SW 1271 (cell line): ENCODE measurements at regions not wholly inside any gene's neighbourhood (a gene's known extent, or its start where the extent isn't known, plus 50 kb on each side); places are given as distances from the start of the nearest gene placed in this dataset.
A peak's percentile ranks its signal among the peaks of the same experiment; 100 is the strongest.
"Not testable (repeated sequence)": the region's sequence is repeated elsewhere in the genome, so short reads cannot be mapped to it uniquely, and the experiment has no call there.

ENCODE experiments used
- DNase-seq, 2 experiments: peaks; one replicate each; lab custom pipeline; 2025; lab: John Stamatoyannopoulos, UW

DNA sequence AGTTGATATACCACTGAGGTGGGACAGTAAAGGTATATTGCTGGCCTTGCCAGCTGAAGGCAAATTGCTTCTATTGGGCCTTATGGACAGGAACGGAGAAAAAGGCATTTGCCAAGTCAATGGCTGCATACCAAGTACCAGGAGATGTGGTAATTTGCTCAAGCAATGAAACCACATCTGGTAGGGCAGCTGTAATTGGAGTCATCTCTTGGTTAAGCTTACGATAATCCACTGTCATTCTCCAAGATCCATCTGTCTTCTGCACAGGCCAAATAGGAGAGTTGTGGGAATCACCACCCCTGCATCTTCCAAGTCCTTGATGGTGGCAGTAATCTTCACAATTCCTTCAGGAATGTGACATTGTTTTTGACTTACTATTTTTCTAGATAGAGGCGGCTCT, 350.7 kb upstream of the ADAMTS5 start:
- DNase-seq: not testable (repeated sequence)

DNA sequence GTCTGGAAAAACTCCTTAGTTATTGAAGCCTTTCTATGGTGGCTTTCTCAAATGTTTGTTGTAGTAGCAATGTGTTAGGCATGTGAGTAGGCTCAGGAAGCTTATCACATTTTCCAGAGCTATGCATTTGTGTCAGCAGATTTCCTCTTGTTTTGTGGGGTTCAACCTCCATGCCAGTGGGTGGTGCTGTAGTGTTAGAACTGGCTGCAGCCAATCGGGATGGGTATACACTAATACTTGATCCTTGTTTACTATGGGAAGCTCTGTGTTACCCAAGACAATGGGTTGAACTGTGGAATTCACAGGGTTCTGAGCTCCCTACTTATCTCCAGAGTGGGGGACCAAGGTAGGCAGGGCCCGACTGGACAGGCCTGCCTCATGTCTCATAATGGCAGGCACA, 348.5 kb upstream of the ADAMTS5 start:
- no peak for DNase-seq

DNA sequence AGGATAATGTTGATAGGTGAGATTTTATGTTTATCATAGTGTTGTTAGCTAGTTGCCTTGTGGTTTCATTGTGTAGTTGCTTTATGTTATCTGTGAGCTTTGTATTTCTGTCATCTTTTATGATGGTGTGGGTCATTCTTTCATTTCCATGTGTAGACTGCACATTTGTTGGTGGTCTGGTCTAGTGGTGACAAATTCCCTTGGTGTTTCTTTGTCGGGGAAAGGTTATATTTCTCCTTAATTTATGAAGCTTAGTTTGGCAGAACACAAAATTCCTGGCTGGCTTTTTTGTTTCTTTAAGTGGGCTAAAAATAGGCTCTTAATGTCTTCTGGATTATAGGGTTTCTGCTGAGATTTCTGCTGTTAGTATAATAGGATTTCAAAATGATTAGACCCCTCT, 347.2 kb upstream of the ADAMTS5 start:
- no peak for DNase-seq

DNA sequence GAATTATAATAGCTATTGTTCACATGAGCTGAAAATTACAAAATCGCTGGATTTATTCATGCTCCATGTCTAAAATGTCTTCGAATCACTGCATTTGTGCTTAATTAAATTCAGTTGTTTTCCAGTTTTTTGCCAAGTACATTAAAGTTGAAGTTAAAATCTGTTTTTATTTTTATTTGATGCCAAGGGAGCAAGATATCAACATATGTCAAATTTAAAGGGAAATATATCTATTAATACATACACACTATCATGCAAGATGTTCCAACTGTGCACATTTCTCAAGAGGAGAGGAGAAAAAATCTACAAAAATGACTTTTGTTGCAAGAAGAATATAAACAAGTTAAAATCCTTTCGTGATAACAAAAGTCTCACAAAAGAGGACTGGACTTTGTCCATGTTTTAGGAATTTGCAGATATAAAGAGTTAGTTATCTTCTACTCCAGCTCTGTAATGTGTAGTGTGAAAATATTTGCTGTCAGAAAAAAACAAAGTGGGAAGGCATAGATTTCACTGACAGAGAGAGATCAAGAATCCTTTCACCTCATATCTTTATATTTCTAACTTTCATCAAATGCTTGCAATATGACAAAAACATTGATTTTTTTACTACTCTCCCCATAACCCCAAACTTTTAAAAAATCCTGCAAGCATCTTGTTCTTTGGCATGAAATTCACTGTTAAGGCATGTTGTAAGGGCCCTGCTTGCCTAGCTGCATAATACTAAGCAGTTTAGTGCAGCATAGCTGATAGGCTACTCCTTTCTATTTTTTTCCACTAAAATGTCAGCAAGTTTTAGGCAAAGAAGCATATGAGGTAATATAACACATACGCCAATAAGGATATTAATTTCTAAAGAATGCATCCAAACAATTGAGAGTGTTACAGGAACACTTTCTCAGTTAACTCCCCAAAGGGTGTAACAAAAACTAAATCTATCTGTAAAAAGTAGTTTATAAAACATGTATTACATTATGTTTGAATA, 340.2 kb upstream of the ADAMTS5 start:
- DNase-seq: no peak

DNA sequence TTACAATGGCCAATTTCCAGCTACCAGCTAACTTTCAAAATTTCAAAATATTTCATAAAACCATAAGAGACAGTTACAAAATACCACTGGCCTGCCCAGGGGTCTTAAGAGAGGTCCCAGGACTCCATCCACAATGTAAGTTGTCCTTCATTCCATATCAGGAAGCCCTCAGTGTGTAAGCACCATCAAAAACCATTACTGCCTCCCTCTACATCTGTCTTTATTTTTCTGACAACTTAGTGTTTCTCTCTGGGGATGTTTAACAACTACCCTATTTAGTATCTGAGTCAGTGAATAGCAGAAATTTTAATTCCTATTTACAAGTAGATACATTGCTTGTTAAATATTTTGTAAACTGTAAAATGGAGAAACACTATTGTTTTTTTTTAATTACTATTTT, 339.3 kb upstream of the ADAMTS5 start:
- DNase-seq: no peak

DNA sequence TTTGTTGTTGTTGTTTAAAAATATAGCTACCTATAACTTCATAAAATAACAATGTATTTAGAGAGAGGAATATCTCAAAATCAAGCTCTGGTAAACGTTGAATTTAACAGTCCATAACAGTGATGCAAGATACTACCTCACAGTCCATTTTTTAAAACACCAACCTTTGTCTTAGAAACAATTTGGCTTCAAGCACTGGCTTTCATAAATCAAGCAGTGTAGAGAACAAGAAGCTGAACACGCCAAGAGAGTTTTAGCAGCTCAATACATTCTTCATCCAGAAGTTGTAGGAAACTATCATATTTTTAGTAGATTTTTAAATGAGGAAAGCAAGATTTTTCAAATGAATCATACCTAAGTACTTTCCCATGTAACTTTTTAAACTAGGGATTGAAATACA, 334.3 kb upstream of the ADAMTS5 start:
- DNase-seq: no peak

DNA sequence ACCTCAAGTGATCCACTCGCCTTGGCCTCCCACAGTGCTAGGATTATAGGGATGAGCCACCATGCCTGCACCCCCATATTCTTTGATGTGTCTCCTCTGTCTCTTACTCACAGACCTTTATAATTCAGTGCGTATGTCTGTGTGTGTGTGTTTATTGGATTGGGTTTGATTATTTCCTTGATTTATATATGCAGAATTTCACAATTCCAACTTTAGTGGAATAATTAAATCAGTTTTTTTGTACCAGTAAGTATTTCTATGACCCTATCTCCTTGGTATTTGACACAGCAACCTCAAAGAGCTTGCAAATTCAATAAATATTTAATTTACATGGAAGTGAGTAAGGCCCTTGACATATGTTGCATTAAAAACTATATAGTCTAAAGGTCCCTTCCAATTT, 333.9 kb upstream of the ADAMTS5 start:
- no peak for DNase-seq

DNA sequence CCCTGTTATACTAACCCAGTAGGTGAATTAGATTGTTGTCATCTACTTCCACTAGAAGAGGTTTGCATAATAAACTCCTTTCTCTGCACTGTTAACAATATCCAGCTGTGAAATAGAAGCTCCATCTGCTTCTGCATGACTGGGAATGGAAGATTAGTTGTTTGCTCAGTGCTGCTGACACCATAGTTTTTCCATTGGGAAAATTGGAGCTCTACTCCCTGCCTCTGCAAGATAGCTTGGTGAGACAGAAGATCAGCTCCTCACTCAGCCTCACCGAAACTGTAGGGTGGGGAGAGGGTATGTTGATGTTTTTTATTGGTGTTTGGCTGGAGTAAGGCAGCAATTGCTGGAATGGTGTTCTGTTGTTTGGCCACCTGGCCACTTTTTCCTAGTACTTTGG, 331.6 kb upstream of the ADAMTS5 start:
- no peak for DNase-seq

DNA sequence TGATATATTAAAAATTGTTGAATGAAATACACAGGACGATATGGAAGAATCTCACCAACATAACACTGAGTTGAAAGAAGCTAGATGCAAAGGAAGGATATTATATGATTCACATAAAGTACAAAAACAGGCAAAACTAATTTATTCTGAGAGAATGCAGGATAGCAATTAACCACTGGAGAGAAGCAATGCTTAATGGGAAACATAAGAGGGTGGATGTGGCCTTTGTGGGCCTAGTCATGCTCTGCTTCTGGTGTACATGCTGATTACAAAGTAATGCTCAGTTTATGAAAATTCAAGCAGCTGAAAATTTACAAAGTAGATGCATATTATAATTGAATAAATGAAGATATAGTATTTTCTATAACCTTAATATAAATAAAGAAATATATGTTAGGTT, 326.4 kb upstream of the ADAMTS5 start:
- DNase-seq: no peak

DNA sequence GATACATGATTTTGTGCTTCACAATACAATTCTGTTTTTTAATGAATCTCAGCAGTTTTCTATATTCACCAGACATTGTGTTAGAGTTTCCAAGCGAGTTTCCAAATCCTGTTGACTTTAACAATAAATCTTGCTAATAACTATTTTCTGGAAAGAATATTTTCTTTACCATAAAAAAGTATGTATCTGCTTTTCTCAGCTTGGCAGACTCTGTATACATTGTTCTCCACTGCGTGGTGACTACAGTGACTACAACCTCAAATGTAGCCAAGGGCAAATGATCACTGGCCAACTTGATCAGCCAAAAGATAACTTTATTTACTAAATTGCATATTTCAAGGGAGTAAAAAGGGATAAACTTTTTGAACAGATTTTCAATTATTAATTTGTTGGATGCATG, 325.9 kb upstream of the ADAMTS5 start:
- DNase-seq: no peak

DNA sequence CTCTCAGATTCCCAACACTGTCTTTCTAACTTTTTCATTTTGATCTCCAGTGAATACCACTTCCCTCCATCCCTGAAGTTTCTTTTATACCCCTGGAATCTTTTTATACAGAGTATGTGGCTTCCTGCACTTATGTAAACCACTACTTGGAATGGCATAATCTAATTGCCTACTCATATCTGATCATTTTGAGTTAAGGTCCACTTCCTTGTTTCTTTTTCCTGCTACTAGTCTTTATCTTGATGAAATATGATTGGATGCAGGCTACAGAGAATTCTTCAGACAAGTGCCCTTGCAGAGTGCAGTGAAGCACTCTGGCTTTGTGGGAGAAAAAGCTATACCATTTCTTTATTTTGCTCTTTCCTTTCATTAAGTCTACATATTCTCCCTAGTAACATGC, 325.3 kb upstream of the ADAMTS5 start:
- no peak for DNase-seq

DNA sequence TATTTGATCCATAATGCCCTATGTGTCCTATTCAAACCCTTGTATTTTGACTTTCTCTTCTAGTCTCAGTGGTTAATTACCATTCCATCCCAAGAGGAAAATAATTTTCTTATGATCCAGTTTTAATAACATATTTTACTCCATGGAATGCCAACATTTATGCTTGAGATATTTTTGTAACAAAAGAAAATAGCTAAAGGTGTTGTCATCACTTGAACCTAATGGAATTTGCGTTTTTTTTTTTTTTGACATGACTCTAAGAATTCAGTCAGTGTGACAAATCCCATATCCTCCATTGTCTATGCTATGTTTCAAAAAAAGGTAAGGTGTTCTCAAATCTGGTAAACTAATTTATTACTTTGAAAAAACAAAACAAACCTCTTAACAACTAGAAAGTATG, 324.1 kb upstream of the ADAMTS5 start:
- no peak for DNase-seq

DNA sequence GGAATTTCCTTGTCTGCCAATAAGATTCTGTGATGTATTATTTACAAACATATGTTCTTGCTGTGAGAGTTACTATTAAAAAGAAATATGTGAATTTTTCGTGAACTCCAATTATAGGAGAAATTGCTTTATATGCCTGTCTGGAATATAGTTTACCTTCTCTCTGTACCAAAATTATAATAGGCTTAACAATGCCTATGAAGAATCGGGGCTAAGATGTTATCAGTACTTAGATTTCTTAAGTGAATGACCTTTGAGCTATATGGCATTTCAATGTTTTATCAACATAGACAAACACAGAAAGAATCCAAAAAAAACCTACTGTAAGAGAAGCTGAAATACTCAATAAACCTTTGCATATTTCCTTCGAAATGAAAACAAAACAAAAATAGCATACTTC, 323.1 kb upstream of the ADAMTS5 start:
- DNase-seq: no peak

DNA sequence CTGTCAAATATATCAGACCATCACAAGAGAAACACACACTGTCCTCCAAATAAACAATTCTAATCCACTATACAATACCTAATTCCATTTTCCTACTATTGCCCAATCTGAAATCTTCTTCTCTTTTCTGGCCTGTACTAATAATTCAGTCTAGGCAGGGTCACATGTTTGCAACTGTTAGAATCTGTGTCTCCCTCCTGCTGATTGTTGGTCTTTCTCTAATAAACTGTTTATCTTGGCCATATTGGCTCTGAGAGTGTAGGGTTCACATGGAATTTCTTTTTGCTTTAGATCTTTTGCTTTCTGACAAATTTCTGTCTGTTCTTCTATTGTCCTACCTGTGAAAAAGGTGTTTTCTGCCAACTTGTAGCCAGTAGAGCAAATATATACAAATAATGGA, 319.9 kb upstream of the ADAMTS5 start:
- no peak for DNase-seq

DNA sequence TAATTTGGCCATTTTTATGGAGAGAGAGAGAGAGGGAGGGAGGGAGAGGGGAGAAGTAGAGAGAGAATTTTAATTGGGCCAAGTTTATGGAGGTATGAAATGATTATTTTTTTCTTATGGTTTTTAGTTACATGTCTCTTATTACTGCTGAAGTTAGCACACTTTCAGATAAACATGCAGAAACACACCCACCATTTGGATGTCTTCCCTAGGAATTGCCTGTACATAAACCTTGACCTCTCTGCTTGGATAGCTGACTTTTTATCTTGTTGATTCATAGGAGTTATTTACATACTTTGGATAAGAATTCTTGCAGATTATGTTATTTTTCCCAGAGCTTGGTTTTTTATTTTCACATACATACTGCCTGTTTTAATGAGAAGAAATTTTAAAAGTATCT, 310.2 kb upstream of the ADAMTS5 start:
- no peak for DNase-seq

DNA sequence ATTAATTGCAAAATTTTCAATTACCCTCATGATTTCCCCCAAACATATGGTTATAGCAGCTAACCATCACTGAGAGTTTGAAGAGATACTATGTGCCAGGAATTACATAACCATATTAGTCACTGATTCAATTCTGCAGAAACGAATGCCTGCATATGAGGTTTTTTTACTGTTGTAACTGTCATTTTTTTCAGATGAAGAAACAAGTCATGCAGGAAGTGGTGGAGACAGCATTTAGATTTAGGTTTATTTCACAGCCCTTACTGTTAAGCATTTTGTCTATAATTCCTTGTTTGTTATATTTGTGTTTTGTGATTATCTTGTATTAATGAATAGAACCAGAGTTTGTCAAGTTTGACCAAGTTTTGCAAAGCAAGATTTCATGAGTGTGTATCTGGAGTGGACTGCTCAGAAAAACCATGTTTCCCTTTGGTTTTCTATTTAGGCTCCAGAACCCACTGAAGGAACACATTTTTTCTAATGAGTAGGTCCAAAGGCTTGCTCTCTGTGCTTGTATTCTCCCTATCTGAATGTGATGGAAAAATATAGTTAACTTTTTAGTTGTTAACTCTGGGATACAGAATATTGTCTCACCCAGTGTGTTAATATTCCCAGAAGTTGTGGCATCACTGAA, 308.5 kb upstream of the ADAMTS5 start:
- DNase-seq: peak in 1 of 2 experiments; percentile 22

DNA sequence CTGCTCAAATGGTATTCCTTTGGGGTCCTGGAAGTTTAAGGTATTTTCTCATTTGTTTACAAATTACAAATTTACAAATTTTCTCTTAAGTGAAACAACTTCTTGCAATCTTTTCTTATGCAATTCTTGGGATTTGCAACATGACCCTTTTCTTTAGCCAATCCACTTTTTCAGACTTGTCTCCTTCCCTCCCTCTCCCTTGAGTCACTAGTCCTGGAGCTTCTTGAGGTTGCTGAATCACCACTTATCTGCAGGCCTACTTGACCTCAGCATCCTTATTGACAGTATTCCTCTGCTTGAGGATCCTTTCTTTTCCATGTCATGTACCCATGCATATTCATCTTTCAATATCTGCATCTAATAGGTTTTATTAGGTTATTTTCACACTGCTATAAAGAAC, 302.8 kb upstream of the ADAMTS5 start:
- no peak for DNase-seq

DNA sequence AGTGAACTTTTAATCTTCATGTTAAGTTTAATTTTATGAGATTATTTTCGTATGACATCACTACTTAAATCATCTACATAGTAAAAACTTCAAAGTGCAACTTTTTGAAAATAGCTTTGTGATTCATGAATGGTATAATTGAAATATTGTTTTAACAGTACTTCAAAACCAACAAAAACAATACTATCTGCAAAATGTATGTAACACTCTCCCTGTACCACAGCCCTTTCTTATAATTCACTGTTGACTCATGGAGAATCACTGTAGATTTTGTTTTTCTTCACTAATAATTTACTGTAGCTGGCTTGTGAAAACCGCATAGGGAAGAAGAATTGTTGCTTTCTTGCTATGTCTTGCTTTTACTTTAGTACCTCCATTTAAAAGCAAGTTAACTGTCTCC, 301.4 kb upstream of the ADAMTS5 start:
- DNase-seq: no peak

DNA sequence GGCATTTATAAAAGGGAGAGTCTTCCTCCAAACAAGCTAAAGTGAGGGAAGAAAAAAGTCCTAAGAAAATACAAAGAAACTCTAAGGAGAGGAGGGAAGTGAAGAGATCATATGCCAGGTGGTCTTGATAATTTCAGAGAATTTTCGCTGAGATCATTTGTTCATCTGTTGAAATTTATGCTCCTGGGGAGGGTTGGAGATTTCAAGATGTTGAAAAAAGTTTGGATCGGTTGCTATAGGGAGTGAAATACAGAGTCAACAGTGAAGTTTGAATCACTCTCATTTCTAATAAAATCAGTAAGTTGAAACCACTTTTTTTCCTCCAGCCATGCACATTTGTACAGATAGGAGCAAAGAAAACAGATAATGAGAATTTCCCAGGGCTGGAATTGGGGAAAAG, 299.1 kb upstream of the ADAMTS5 start:
- no peak for DNase-seq

DNA sequence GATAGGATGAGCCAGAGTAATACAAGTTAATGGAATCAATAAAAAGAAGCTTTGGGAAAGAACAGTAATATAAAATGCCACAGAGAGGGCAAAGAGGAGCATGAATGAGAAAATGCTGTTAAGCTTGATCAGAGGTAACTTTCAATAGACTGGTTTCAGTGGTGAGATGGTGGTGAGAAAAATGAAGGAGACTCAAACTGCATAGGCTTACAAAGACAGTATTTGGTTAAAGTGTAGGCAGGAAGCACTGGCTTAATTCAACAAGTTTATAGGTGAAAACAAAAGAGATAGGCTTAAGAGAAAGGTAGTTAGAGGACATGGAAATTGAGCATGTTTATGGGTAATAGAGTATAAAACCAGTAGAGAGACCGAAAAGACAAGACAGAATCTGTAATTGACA, 298.6 kb upstream of the ADAMTS5 start:
- DNase-seq: no peak

DNA sequence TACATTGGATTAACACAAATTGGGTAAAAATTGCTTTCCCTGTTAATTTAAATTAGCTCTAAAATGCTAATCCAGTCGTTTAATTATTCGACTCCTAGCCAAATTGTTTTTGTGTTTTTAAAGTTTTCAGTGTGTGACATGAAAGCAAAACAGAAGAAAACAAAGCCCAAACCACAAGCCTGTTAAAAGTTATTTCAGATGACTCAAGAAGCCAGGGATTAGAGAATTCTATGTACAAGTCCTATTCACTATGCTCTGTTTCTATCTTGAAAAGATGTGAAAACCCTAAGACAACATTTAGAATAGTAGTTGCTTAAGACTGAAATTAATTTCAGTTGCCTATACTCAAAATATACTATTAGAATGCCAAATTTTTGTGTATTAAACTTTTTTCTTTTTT, 294.8 kb upstream of the ADAMTS5 start:
- no peak for DNase-seq

DNA sequence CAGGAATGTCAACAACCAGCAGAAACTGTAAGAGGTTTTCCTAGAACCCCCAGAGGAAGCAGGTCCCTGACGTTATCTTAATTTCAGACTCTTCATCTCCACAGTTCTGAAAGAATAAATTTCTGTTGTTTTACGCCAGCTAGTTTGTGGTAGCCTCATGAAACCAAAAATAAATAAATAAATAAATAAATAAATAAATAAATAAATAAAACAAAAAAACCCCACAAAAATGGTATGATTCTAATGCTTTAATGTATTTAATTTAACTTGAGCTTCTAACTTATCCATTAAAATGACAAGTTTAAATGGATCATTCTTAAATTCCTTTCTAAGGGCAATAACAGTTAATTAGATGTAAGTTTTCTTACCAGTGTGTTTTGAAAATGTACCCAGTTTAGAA, 293.8 kb upstream of the ADAMTS5 start:
- DNase-seq: no peak

DNA sequence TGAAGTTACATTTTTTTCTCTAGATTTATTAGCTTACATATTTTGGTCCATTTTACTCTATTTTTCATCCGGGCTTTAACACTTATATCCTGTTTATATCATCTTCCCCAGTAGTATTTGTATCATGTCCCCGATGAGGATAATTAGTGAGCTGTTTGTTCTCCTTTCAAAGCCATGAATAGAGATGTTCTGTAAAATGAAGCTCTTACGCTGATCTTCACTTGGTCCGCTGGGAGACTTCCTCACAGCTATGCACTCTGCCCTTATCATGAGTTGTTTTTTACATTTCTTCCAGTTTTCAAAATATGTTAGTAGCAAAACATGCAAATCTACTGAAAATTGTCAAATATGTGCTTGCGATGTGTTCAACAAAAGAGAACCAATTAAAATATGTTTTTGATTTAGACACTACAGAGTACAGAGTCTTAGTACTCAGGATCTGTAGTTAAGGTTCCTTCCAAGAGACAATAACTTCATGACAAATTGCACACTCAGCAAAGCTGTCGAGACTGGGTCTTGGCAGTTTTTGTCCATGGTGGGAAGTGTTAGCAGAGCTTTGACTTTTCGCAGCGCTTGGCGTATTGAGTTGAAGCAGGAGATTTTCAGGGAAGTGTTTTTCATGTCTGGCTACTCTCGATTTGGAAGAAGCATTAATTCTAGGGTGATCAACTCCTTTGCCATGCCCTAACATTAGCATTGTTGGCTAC, 292.0 kb upstream of the ADAMTS5 start:
- no peak for DNase-seq
